CD4-positive, alpha-beta T cell treated with Interleukin-15 for 4 hours (primary cell): ENCODE measurements at regions not wholly inside any gene's neighbourhood (a gene's known extent, or its start where the extent isn't known, plus 50 kb on each side); places are given as distances from the start of the nearest gene placed in this dataset.
"Not testable (repeated sequence)": the region's sequence is repeated elsewhere in the genome, so short reads cannot be mapped to it uniquely, and the experiment has no call there.

Experiments used
- DNase-seq: peaks from one replicate; pipeline ENCODE4 v3.0.0-alpha.2; 2020; ENCODE audit warnings: low spot score

- no peak for DNase-seq
Observed at GRCh38 chr1:194813096-194813495, 1626.7 kb upstream of the B3GALT2 start.

DNA sequence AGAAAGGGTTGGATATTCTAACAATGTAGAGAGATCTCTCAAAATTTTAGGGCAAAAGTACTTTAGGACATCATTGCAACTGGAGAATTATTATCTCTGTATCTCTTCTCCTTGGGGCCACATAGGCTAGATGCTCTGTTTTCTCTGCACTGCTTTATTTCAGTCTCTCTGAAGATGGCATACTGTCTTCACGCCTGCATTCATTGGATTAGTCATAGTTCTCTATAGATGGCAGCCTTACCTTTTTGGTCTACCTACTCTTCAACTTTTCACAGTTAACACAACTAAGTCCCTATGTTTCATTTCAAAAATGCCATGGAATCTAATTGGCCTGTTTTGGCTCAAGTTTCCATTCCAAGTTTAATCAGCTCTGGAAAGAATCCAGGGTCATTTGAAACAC is 1623.3 kb upstream of the B3GALT2 start:
- no peak for DNase-seq

- no peak for DNase-seq
Observed at GRCh38 chr1:194809215-194809614, 1622.8 kb upstream of the B3GALT2 start.

GRCh38 chr1:194807530-194808220 is 1621.3 kb upstream of the B3GALT2 start:
- no peak for DNase-seq

GRCh38 chr1:194802572-194802971 is 1616.2 kb upstream of the B3GALT2 start:
- DNase-seq, result no peak

DNA sequence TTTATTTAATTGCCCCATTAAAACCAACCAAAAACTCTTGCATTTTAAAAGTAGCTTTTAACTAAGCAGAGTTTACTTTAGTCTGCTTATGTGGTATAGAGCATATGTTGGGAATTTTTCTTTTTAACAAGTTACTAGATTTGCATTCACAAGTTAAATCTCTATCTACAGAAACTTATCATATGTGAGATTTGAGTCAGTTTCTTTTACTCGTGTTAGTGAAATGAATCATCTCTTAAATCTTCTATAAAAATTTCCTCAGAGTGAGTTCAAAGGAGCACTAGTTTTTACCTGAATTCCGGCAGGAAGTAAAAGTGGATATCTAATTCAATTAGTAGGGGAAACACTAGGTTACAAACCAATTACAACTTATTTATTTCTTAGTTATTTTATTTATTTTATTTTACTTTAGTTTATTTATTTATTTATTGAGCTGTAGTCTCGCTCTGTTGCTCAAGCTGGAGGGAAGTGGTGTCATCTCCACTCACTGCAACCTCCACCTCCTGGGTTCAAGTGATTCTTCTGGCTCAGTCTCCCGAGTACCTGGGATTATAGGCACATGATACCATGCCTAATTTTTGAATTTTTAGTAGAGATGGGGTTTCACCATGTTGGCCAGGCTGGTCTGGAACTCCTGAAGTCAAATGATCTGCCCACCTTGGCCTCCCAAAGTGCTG is 1609.6 kb upstream of the B3GALT2 start:
- DNase-seq, result no peak

GRCh38 chr1:194787001-194787400 is 1600.6 kb upstream of the B3GALT2 start:
- no peak for DNase-seq

GRCh38 chr1:194786027-194786426 is 1599.6 kb upstream of the B3GALT2 start:
- DNase-seq, result no peak

- no peak for DNase-seq
Observed at GRCh38 chr1:194776657-194777056, 1590.2 kb upstream of the B3GALT2 start.

- DNase-seq, result no peak
Observed at GRCh38 chr1:194774535-194774934, 1588.1 kb upstream of the B3GALT2 start.

GRCh38 chr1:194755241-194755994 is 1569.0 kb upstream of the B3GALT2 start:
- DNase-seq, result no peak

DNA sequence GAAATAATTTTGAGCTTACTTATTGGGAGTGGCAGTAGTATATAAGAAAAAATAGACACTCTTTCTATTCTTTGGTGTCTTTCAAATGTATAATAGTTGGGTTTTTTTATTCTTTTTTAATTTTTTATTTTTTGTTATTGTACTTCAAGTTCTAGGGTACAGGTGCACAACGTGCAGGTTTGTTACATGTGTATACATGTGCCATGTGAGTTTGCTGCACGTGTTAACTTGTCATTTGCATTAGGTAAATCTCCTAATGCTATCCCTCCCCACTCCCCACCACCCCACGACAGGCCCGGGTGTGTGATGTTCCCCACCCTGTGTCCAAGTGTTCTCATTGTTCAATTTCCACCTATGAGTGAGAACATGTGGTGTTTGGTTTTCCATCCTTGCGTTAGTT is 1552.4 kb upstream of the B3GALT2 start:
- not testable (repeated sequence) for DNase-seq

DNA sequence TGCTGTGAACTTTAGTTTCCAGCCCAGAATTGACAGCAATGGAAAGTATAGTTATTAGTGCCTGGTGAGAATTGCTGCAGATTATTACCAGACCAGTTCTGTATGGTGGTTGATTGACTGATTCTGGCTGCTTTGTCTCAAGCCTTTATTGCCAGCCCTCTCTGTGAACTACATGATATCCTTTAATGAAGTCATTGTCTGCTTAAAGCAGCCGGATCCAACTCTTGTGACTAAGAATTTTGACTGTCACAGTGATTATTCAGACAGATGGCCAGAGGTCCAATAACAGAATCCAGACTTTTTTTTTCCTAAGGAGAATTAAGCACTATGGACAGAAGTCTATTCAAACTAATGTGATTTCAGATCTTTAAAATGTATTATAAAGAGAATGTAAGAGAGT is 1548.6 kb upstream of the B3GALT2 start:
- no peak for DNase-seq

DNA sequence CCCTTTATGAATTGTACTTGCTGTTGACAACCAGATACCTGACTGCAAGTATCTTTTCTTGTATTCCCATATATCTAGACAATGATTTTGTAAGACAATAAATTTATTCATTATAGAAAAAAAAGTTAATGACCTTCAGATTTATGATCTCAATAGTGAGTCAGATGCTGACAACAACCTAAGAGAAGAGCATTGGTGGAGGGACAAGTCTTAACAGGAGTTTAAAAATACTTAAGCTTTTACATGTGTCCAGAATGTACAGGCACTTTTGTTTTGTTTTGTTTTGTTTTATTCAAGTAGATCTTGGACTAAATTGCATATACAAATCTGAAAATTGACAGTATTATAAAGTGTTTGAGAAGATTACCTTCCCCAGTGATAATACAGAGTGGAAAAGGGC is 1544.6 kb upstream of the B3GALT2 start:
- DNase-seq, result no peak

GRCh38 chr1:194730304-194730703 is 1543.9 kb upstream of the B3GALT2 start:
- DNase-seq, result no peak

DNA sequence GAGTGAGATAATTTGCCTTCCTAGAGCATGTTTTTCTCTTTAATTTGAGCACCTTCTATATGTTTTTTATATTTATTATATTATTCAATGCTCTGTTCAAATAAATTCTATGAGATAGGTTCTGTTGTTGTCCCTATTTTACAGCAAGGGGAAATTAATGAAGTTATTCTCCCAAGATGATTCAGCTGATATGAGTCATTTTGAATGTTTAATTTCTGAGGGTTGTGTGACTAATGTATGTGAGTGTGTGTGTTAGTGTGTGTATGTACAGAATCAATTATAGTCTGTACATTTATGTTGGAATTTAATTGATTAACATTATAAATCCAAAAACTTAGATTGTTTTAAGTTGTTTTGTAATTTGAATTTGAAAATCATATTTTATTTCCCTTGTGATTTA is 1536.7 kb upstream of the B3GALT2 start:
- DNase-seq, result no peak

DNA sequence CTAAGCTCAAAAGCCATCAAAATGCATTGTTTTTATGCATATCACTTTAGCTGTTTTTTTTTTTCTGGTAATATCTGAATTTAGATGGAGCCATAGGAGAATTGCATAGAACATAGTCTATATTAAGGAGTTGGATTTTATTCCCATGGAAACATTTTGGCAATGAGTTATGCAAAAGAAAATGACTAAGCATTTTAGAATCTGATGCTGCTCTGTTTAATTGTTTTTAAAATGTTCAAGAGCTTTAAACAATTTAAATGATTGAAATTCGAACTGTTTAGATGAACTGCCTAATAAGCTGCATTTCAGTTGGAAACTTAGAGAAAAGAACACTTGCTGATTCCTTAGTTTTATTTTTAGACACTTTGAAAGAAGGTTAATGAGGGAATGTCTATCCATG is 1531.5 kb upstream of the B3GALT2 start:
- no peak for DNase-seq

GRCh38 chr1:194717334-194717733 is 1530.9 kb upstream of the B3GALT2 start:
- no peak for DNase-seq

DNA sequence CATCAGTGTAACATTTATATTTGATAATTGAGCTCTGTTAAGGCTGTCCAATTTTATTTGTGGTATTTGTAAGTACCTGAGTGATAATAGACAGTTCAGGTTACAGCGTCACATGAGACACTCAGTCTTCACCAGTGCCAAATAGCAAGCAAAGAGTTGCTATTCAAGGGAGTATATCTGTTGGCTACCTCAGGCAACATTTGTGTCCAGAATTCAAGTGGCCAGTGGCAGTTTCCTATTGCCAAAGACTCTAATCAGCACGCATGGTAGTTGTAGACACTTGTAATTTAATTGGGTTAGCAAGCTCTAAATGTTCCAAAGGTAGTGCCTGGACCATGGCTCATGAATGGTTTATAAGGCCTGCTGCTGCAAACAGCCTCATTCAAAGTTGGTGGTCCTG is 1524.3 kb upstream of the B3GALT2 start:
- no peak for DNase-seq

GRCh38 chr1:194709439-194709838 is 1523.0 kb upstream of the B3GALT2 start:
- no peak for DNase-seq

DNA sequence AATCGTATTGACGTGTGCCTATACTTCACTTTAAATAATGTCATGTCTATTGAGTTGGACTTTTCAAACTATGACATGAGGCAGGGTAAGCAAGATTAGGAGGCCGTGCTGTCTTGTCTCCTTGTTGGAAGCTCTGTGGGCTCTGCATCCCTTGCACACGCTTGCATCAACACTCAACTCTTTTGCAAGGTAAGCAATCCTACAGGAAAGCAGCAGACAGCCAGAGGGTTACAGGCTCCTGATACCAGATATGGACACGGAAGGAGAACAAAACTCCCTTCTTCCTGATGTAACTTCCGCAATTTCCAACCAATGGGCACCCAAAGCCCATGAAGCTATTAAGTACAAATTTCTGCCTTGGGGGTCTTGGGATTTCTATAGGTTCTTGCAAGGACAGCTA is 1520.7 kb upstream of the B3GALT2 start:
- no peak for DNase-seq

GRCh38 chr1:194705123-194705854 is 1518.9 kb upstream of the B3GALT2 start:
- DNase-seq, result no peak

DNA sequence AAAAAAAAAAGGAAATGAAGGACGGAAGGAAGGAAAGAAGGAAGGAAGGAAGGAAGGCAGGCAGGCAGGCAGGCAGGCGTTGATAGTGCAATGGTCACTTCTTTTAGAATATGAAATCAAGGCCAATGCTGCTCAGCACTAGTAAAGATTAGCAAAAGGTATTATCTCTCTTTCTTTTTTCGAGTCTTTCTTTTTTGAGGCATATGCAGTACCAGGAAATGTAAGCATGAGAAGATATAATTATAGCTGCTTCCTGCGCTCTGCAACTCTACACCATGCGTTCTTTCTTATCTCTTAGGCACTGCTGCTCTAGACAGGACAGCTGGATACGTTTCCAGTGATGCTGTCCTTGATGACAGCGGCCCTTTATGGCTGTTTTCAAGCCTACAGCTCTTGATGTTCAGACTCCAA is 1512.5 kb upstream of the B3GALT2 start:
- no peak for DNase-seq
